CD1c-positive myeloid dendritic cell (primary cell): ENCODE measurements at regions not wholly inside any gene's neighbourhood (a gene's known extent, or its start where the extent isn't known, plus 50 kb on each side); places are given as distances from the start of the nearest gene placed in this dataset.

ENCODE experiments used
- DNase-seq: peaks from one replicate; pipeline ENCODE4 v3.0.0-alpha.2; 2016; ENCODE audit errors: extremely low spot score

- no peak for DNase-seq
Measured at GRCh38 chr11:15730263-15730994, 615.7 kb downstream of the INSC start.

- DNase-seq, result no peak
Measured at GRCh38 chr11:15730995-15731385, 616.3 kb downstream of the INSC start.

- no peak for DNase-seq
Measured at GRCh38 chr11:15735706-15736105, 620.6 kb downstream of the SOX6 start.

- no peak for DNase-seq
Measured at GRCh38 chr11:15737320-15737719, 619.0 kb downstream of the SOX6 start.

GRCh38 chr11:15738931-15739330 lies 617.4 kb downstream of the SOX6 start:
- no peak for DNase-seq

- peak; percentile 78 for DNase-seq
Measured at GRCh38 chr11:15742626-15743519, 613.5 kb downstream of the SOX6 start.

GRCh38 chr11:15744693-15745092 lies 611.7 kb downstream of the SOX6 start:
- DNase-seq, result no peak

GRCh38 chr11:15745266-15745665 lies 611.1 kb downstream of the SOX6 start:
- DNase-seq, result no peak

GRCh38 chr11:15747671-15748070 lies 608.7 kb downstream of the SOX6 start:
- DNase-seq, result no peak

- DNase-seq, result no peak
Measured at GRCh38 chr11:15748132-15748531, 608.2 kb downstream of the SOX6 start.

- no peak for DNase-seq
Measured at GRCh38 chr11:15748741-15749140, 607.6 kb downstream of the SOX6 start.

- no peak for DNase-seq
Measured at GRCh38 chr11:15750535-15751308, 605.6 kb downstream of the SOX6 start.

- no peak for DNase-seq
Measured at GRCh38 chr11:15754221-15754620, 602.1 kb downstream of the SOX6 start.

GRCh38 chr11:15757048-15757698 lies 599.2 kb downstream of the SOX6 start:
- peak; percentile 7 for DNase-seq

- DNase-seq, result no peak
Measured at GRCh38 chr11:15758857-15759465, 597.4 kb downstream of the SOX6 start.

GRCh38 chr11:15761235-15761634 lies 595.1 kb downstream of the SOX6 start:
- no peak for DNase-seq

GRCh38 chr11:15764326-15764725 lies 592.0 kb downstream of the SOX6 start:
- DNase-seq, result peak; percentile 69

GRCh38 chr11:15764948-15765347 lies 591.4 kb downstream of the SOX6 start:
- DNase-seq, result no peak

GRCh38 chr11:15765530-15765929 lies 590.8 kb downstream of the SOX6 start:
- DNase-seq, result no peak

GRCh38 chr11:15768321-15768720 lies 588.0 kb downstream of the SOX6 start:
- no peak for DNase-seq

GRCh38 chr11:15769203-15769602 lies 587.1 kb downstream of the SOX6 start:
- no peak for DNase-seq
